AG04449 (cell line): ENCODE measurements at regions not wholly inside any gene's neighbourhood (a gene's known extent, or its start where the extent isn't known, plus 50 kb on each side); places are given as distances from the start of the nearest gene placed in this dataset.

ENCODE experiments used
- CTCF ChIA-PET: fragments of 350-600 bp; formaldehyde crosslinking; extraction: SDS; loops from one replicate; lab custom pipeline; 2021; ENCODE audit warnings: antibody characterized with exemption; lab: Yijun Ruan, JAX
- POLR2A ChIA-PET: fragments of 400-600, 350-600 bp; formaldehyde crosslinking; extraction: SDS; loops from one replicate; lab custom pipeline; 2020; ENCODE audit warnings: antibody characterized with exemption, inconsistent platforms; lab: Yijun Ruan, JAX
- DNase-seq: peaks from one replicate; pipeline ENCODE4 v3.0.0-alpha.2; 2010; ENCODE audit warnings: low read depth, low spot score
- H3K4me3 ChIP-seq: 2 replicates; pipeline ENCODE4 v1.5.1; 2011; ENCODE audit warnings: low read depth, mild to moderate bottlenecking, control low read depth, low read length
- TF ChIP-seq, protein P1 (sequence below): IDR thresholded peaks from one replicate; pipeline ENCODE4 v1.5.1; 2011; ENCODE audit warnings: mild to moderate bottlenecking, moderate library complexity, low read length, control low read depth, inconsistent platforms; ENCODE audit not compliant: insufficient read depth; ENCODE audit errors: missing control alignments

DNA sequence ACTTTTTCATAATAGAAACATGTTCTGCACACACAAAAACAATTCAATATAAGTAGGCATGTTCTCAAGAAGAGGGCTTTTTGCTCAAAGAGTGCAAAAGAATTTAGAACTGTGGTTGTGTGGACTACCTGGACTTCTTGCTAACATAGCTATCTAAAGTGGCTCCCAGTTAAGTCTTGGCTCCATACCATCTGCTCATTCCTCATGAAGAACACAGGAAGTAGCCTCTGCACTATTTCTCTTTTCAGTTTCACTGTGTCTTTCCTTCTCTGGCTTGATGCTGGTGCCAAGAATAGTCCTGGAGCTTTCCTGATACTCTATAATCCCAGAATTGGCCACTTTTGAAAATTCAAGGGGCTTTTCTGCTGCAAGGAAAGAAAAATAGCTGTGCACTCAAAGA, 127.4 kb downstream of the CCER1 start:
- TF ChIP-seq, protein P1, sequence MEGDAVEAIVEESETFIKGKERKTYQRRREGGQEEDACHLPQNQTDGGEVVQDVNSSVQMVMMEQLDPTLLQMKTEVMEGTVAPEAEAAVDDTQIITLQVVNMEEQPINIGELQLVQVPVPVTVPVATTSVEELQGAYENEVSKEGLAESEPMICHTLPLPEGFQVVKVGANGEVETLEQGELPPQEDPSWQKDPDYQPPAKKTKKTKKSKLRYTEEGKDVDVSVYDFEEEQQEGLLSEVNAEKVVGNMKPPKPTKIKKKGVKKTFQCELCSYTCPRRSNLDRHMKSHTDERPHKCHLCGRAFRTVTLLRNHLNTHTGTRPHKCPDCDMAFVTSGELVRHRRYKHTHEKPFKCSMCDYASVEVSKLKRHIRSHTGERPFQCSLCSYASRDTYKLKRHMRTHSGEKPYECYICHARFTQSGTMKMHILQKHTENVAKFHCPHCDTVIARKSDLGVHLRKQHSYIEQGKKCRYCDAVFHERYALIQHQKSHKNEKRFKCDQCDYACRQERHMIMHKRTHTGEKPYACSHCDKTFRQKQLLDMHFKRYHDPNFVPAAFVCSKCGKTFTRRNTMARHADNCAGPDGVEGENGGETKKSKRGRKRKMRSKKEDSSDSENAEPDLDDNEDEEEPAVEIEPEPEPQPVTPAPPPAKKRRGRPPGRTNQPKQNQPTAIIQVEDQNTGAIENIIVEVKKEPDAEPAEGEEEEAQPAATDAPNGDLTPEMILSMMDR, result no peak
- POLR2A ChIA-PET, result no interaction called here
- DNase-seq, result no peak
- CTCF ChIA-PET, result interaction anchor here (1.0 to 1.9 kb wide), 2 partner anchors 11 to 27 kb away, joined by 3 to 7 read pairs; no protein-coding TSS in a partner anchor
- H3K4me3 ChIP-seq, result no peak overlapping the region

DNA sequence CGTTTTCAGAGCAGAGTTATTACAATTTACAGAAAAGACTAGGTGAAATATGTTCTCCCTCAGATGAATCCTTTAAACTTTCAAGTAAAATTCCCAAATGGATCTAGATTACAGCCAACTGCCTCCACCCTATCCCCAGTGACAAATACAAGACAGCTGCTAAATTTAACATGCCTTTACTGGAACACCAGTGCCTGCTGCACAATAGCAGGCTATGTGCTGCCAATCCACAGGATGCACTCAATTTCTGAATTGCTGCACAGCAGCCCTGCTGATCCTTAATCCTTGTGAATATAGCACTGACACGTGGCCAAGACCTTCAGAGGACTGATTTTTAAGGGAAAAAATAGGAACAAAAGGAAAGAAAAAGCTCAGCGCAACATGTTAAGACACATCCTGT, 128.9 kb downstream of the CCER1 start:
- TF ChIP-seq, protein P1, result no peak
- POLR2A ChIA-PET, result no interaction called here
- no peak for DNase-seq
- H3K4me3 ChIP-seq, result no peak overlapping the region
- CTCF ChIA-PET, result interaction anchor here (1.1 kb wide), 1 partner anchor 28 kb away, joined by 4 read pairs; no protein-coding TSS in a partner anchor

DNA sequence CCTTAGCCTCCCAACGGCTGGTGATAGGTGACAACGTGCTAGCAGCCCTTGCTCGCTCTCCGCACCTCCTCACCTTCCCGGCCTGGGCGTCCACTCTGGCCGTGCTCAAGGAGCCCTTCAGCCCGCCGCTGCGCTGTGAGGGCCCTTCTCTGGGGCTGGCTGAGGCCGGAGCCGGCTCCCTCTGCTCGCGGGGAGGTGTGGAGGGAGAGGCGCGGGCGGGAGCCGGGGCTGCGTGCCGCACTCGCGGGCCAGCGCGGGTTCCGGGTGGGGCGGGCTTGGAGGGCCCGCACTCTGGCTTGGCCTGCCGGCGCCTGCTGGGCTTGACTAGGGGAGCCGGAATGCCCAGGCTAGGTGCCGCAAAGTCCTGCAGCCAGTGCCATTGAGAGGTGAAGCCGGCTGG, 131.1 kb downstream of the CCER1 start:
- DNase-seq, result no peak
- TF ChIP-seq, protein P1, result no peak
- ChIA-PET CTCF (no interaction called here), POLR2A (no interaction called here)
- H3K4me3 ChIP-seq, result no peak overlapping the region

DNA sequence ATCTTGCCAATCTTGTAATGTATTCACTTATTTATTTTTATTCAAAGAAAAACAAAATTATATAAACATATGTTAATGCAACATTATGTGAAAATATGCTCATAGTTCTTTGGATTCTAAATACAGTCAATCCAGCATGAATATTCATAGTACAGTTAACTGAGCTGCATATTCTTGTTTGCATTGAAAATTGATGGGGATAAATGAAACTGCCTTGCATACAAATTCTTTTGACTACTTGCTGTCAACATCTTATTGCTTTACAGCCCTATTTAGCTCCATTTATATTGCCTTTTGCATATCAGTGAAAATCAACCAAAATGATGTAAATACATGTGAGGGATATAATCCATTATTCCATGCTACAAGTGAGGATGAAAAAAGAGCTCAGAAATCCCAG, 135.3 kb downstream of the CCER1 start:
- TF ChIP-seq, protein P1, result no peak
- ChIA-PET CTCF (no interaction called here), POLR2A (no interaction called here)
- no peak overlapping the region for H3K4me3 ChIP-seq
- no peak for DNase-seq

DNA sequence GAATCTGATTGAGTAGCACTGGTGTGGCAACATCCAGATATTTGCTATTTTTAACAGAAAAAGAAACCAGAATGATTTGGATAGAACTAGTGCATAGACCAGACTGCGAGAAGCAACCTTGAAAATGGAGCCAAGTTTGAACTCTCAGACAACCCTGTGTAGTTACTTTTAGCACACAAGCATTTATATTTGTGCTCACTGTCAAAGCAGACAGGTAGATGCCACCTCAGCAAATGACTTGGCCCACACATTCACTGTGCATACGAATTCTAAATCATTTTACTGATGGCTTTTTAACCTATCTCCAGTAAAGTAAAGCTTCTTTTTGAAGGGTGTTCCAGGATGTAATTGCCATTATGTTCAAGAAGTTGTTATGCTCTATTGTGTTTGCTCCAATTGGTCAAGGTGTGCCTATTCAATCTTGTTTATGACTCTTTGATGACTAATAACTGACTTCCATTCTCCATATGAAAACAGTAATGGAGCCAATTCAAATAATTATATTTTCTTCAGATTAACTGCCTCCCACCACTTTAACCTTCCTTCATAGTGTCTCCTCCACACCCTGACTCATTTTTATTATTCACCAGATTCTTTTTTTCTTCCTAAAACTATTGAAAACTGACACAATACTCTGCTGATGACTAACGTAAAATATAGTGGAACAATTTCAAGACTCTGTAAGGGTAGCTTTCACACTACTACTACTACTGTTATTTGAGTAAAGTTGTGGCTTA, 138.5 kb downstream of the CCER1 start:
- POLR2A ChIA-PET, result no interaction called here

DNA sequence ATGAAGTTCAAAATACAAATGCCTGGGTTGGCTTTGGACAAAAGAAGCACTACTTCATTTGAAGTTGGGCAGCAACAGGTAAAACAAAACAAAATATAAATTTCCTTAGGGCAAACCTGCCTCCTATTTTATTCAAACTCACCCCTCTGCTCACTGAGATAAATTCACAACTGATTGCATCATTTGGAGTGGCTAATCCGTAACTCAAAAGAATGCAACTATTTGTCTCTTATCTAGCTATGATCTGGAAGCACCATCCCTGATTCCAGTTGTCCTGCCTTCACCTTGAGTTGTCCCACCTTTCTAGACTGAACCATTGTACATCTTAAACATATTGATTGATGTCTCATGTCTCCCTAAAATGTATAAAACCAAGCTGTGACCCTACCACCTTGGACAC, 145.0 kb downstream of the CCER1 start:
- TF ChIP-seq, protein P1, result no peak
- no peak overlapping the region for H3K4me3 ChIP-seq
- DNase-seq, result no peak
- CTCF ChIA-PET, result no interaction called here
- POLR2A ChIA-PET, result no interaction called here

More for the DNA sequence above, 138.5 kb downstream of the CCER1 start:
- no peak for DNase-seq
- CTCF ChIA-PET, result interaction anchor here (1.0 kb wide), 1 partner anchor 37 kb away, joined by 4 read pairs; no protein-coding TSS in a partner anchor
- H3K4me3 ChIP-seq, result no peak overlapping the region
- TF ChIP-seq, protein P1, result no peak
